ENCODE measurements at regions not wholly inside any gene's neighbourhood (a gene's known extent, or its start where the extent isn't known, plus 50 kb on each side); places are given as distances from the start of the nearest gene placed in this dataset.
"Not testable (repeated sequence)": the region's sequence is repeated elsewhere in the genome, so short reads cannot be mapped to it uniquely, and the experiment has no call there.

DNA sequence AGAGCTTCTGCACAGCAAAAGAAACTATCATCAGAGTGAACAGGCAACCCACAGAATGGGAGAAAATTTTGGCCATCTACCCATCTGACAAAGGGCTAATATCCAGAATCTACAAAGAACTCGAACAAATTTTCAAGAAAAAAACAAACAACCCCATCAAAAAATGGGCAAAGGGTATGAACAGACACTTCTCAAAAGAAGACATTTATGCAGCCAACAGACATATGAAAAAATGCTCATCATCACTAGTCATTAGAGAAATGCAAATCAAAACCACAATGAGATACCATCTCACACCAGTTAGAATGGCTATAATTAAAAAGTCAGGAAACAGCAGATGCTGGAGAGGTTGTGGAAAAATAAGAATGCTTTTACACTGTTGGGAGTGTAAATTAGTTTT is 340.6 kb downstream of the TFAP2B start:
- H3K27me3 Mint-ChIP-seq, POLR2A ChIA-PET: not testable (repeated sequence)

GRCh38 chr6:51161752-51162151 is 343.1 kb downstream of the TFAP2B start:
- Mint-ChIP-seq H3K4me1 (no peaks in the 10 kb centered on the region), H3K27me3 (no peaks in the 10 kb centered on the region), H3K9me3 (peaks cover 0 to 25% (median 4%) of the 10 kb centered on the region in 9 donors), H3K27ac (no peak overlapping the region), H3K4me3 (no peak overlapping the region), H3K36me3 (no peaks in the 10 kb centered on the region)
- POLR2A ChIA-PET: no interaction called here
- no peak for DNase-seq
- no peak for ATAC-seq

More for the DNA sequence above, 340.6 kb downstream of the TFAP2B start:
- ATAC-seq, DNase-seq, H3K4me1 Mint-ChIP-seq, H3K36me3 Mint-ChIP-seq, H3K4me3 Mint-ChIP-seq, H3K27ac Mint-ChIP-seq: not testable (repeated sequence)
- H3K9me3 Mint-ChIP-seq: peaks cover 0 to 16% (median 3%) of the 10 kb centered on the region in 9 donors

DNA sequence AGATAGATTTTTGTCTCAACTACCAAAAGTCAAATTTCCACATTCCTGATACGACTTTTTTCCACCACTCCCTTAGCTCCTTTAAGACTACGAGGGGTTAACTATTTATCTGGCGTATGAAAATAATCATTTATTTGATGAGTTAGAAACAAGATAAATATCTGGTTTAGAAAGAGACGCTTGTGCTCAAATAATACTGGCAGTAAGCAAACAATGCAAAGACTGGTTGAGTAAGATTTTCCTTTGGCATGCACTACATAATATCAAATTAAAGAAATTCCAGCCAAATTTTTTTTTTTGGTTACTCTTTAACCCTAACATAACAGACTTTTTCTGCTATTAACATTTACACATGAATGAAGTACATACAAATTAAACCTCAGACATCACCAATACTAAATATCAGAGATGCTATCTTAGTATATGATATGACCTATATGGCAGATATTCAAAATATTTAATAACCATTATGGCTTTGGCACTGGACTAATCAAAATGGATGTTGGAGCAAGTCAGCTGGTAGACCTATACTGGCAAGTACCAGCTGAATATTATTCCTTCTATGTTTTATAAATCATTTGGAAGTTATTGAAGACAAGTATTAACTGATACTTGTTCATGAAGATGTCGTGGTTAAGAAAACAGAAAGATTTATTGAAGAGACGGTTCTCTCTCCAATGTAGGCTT is 345.3 kb downstream of the TFAP2B start:
- Mint-ChIP-seq H3K4me3 (no peak overlapping the region), H3K4me1 (no peaks in the 10 kb centered on the region), H3K27me3 (no peaks in the 10 kb centered on the region), H3K27ac (no peak overlapping the region), H3K9me3 (peaks cover under 1 to 28% (median 8%) of the 10 kb centered on the region in 9 donors), H3K36me3 (no peaks in the 10 kb centered on the region)
- ATAC-seq (no peak), DNase-seq (no peak)
- POLR2A ChIA-PET: no interaction called here

- no peak overlapping the region for H3K4me3 Mint-ChIP-seq
- H3K4me1 Mint-ChIP-seq: no peaks in the 10 kb centered on the region
- H3K36me3 Mint-ChIP-seq: peaks cover 0 to 7% (median 0%) of the 10 kb centered on the region in 3 donors
- H3K27me3 Mint-ChIP-seq: no peaks in the 10 kb centered on the region
- no peak overlapping the region for H3K27ac Mint-ChIP-seq
- H3K9me3 Mint-ChIP-seq: peaks cover 5 to 45% (median 16%) of the 10 kb centered on the region in 9 donors
- ATAC-seq (no peak), DNase-seq (no peak)
- POLR2A ChIA-PET: no interaction called here
Measured at GRCh38 chr6:51166914-51167313, 348.2 kb downstream of the TFAP2B start.

- H3K4me3 Mint-ChIP-seq: no peak overlapping the region
- no peak overlapping the region for H3K27ac Mint-ChIP-seq
- POLR2A ChIA-PET: no interaction called here
- H3K36me3 Mint-ChIP-seq: peaks cover 0 to 7% (median 0%) of the 10 kb centered on the region in 3 donors
- no peaks in the 10 kb centered on the region for H3K27me3 Mint-ChIP-seq
- DNase-seq: no peak
- no peak for ATAC-seq
- H3K4me1 Mint-ChIP-seq: no peaks in the 10 kb centered on the region
- peaks cover 5 to 39% (median 17%) of the 10 kb centered on the region in 9 donors for H3K9me3 Mint-ChIP-seq
Measured at GRCh38 chr6:51167468-51167867, 348.8 kb downstream of the TFAP2B start.

DNA sequence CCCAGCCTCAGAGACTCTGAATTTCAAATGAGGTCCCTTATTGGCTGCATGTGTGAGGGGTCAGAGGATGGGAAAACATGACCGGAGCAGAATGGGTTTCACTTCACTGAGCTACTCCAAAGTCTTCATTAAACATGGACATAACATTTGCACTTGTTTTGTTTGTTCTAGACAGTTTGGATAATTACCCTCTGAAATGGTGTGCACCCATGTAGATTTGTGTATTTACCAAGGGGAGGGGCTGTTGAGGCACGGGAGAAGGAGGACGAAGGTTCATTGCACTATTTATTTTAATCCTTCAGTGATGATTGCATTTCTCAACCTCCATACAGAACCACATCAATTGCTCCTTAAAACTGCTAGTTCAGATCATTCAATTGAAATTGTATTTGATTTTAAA is 364.2 kb downstream of the TFAP2B start:
- H3K4me1 Mint-ChIP-seq: no peaks in the 10 kb centered on the region
- H3K36me3 Mint-ChIP-seq: no peaks in the 10 kb centered on the region
- no peak for DNase-seq
- no peaks in the 10 kb centered on the region for H3K27me3 Mint-ChIP-seq
- no peak for ATAC-seq
- H3K4me3 Mint-ChIP-seq: no peak overlapping the region
- H3K9me3 Mint-ChIP-seq: peaks cover 0 to 16% (median 2%) of the 10 kb centered on the region in 9 donors
- H3K27ac Mint-ChIP-seq: no peak overlapping the region
- POLR2A ChIA-PET: no interaction called here

GRCh38 chr6:51184046-51184445 is 365.4 kb downstream of the TFAP2B start:
- POLR2A ChIA-PET: no interaction called here
- Mint-ChIP-seq H3K27me3 (no peaks in the 10 kb centered on the region), H3K9me3 (peaks cover 0 to 5% (median 3%) of the 10 kb centered on the region in 9 donors), H3K4me3 (no peak overlapping the region), H3K4me1 (no peaks in the 10 kb centered on the region), H3K36me3 (no peaks in the 10 kb centered on the region), H3K27ac (no peak overlapping the region)
- DNase-seq (no peak), ATAC-seq (no peak)

GRCh38 chr6:51193163-51193562 is 374.5 kb downstream of the TFAP2B start:
- H3K36me3 Mint-ChIP-seq, H3K27me3 Mint-ChIP-seq, POLR2A ChIA-PET, H3K9me3 Mint-ChIP-seq, ATAC-seq, H3K4me3 Mint-ChIP-seq, DNase-seq, H3K4me1 Mint-ChIP-seq, H3K27ac Mint-ChIP-seq: not testable (repeated sequence)

- Mint-ChIP-seq H3K9me3 (peaks cover 0 to 3% (median 0%) of the 10 kb centered on the region in 9 donors), H3K36me3 (no peaks in the 10 kb centered on the region), H3K4me3 (no peak overlapping the region), H3K27ac (no peak overlapping the region), H3K27me3 (no peaks in the 10 kb centered on the region), H3K4me1 (no peaks in the 10 kb centered on the region)
- POLR2A ChIA-PET: no interaction called here
- ATAC-seq (no peak), DNase-seq (no peak)
Measured at GRCh38 chr6:51199105-51199552, 380.5 kb downstream of the TFAP2B start.

DNA sequence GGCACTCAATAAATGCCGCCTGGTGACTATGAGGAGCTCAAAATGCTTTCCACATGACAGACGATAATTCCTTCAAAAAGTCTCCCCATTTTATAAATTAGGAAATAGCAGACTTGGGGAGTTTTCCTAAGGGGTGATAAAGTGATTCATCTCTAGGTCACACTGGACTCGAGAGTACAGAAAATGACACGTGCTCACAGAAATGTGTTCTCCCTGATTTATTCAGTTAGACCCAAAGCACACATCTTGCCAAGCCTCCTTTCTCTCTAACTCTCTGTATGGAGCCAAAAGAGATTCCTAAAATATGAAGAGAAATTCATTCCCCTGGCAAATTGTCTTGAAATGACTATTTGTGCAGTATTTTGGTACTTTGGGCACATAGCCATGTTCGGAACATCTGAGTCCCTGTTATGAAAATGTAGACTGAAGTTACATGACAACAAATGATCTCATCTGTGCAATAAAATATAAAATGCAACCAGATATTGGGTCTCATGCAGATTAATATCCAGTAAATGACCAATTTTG is 381.1 kb downstream of the TFAP2B start:
- POLR2A ChIA-PET: no interaction called here
- H3K4me1 Mint-ChIP-seq: no peaks in the 10 kb centered on the region
- no peaks in the 10 kb centered on the region for H3K36me3 Mint-ChIP-seq
- no peaks in the 10 kb centered on the region for H3K27me3 Mint-ChIP-seq
- no peak overlapping the region for H3K4me3 Mint-ChIP-seq
- ATAC-seq: no peak
- peaks cover 0 to 3% (median 0%) of the 10 kb centered on the region in 9 donors for H3K9me3 Mint-ChIP-seq
- DNase-seq: no peak
- no peak overlapping the region for H3K27ac Mint-ChIP-seq

DNA sequence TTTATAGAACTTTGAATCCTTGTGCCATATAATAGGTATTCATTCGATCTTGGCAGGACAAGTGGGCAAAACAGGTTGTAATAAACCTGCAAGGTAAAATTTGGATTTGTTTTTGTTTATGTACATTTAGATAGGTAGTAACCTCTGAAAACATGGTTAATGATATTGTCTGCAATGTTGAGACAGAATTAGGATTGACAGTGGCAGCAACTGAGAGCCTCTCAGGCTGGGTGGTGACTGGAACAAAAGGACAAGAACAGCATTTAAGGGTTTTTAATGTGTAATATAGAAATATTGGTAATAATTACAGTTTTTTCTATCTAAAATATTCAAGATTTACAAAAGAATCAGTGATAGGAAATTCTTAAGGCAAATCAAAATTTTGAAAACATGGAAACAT is 382.0 kb downstream of the TFAP2B start:
- ATAC-seq (no peak), DNase-seq (no peak)
- H3K9me3 Mint-ChIP-seq: peaks cover 0 to 2% (median 0%) of the 10 kb centered on the region in 9 donors
- POLR2A ChIA-PET: no interaction called here
- H3K4me3 Mint-ChIP-seq: no peak overlapping the region
- H3K27me3 Mint-ChIP-seq: no peaks in the 10 kb centered on the region
- H3K4me1 Mint-ChIP-seq: no peaks in the 10 kb centered on the region
- H3K27ac Mint-ChIP-seq: no peak overlapping the region
- no peaks in the 10 kb centered on the region for H3K36me3 Mint-ChIP-seq

- H3K27me3 Mint-ChIP-seq, H3K9me3 Mint-ChIP-seq, POLR2A ChIA-PET: not testable (repeated sequence)
Measured at GRCh38 chr6:51202653-51203052, 384.0 kb downstream of the TFAP2B start.

DNA sequence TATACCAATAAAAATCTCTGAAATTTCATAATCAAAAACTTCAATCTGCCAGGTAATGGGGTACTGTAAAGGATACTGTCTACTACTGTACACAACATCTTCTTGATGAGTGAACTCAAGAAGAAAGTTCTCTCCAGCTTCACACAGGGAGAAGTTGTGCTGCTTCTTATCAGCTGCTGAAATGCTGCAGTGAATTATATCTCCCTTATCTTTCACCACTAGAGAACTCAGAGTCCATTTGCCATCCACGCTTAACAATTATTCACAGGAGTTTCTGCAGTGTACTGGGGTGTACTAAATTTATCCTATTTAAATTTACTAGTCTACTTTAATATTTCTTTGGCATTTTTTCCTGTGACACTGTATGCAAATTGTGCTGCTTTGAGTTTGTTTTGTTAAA is 384.8 kb downstream of the TFAP2B start:
- DNase-seq: no peak
- Mint-ChIP-seq H3K4me1 (no peaks in the 10 kb centered on the region), H3K4me3 (no peak overlapping the region), H3K36me3 (no peaks in the 10 kb centered on the region), H3K9me3 (peaks cover 0 to 2% (median 0%) of the 10 kb centered on the region in 9 donors), H3K27me3 (no peaks in the 10 kb centered on the region), H3K27ac (no peak overlapping the region)
- POLR2A ChIA-PET: no interaction called here
- no peak for ATAC-seq

More at GRCh38 chr6:51202653-51203052, 384.0 kb downstream of the TFAP2B start:
- not testable (repeated sequence) for H3K27ac Mint-ChIP-seq, H3K36me3 Mint-ChIP-seq, ATAC-seq, H3K4me1 Mint-ChIP-seq, H3K4me3 Mint-ChIP-seq, DNase-seq

- H3K36me3 Mint-ChIP-seq, H3K4me1 Mint-ChIP-seq, POLR2A ChIA-PET: not testable (repeated sequence)
Measured at GRCh38 chr6:51206686-51207085, 388.0 kb downstream of the TFAP2B start.

More at GRCh38 chr6:51206686-51207085, 388.0 kb downstream of the TFAP2B start:
- DNase-seq, H3K27ac Mint-ChIP-seq, ATAC-seq, H3K9me3 Mint-ChIP-seq, H3K27me3 Mint-ChIP-seq: not testable (repeated sequence)
- peak overlapping the region in 1 of 10 donors; percentile 26 for H3K4me3 Mint-ChIP-seq
